ENCODE measurements at regions not wholly inside any gene's neighbourhood (a gene's known extent, or its start where the extent isn't known, plus 50 kb on each side); places are given as distances from the start of the nearest gene placed in this dataset.

DNA sequence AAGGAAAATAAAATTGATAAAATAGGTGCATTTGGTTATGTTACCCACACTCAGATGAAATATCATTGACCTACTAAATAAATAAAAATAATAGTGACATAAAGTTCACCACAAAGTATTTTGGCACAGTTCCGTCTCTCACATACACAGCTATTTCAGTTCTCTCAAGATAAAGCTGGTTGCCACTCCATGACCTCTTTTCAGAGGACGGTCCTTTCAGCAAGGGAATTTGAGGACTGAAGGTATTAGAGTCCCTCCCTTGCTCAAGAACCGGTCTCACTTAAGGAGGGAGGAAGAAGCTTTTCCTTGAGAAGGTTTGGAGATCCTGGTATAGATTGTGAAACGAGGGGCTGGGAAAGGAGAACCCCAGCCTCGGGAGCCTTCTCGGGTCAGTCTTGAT lies 285.5 kb upstream of the CFAP20DC start:
- TF ChIP-seq, protein P1, sequence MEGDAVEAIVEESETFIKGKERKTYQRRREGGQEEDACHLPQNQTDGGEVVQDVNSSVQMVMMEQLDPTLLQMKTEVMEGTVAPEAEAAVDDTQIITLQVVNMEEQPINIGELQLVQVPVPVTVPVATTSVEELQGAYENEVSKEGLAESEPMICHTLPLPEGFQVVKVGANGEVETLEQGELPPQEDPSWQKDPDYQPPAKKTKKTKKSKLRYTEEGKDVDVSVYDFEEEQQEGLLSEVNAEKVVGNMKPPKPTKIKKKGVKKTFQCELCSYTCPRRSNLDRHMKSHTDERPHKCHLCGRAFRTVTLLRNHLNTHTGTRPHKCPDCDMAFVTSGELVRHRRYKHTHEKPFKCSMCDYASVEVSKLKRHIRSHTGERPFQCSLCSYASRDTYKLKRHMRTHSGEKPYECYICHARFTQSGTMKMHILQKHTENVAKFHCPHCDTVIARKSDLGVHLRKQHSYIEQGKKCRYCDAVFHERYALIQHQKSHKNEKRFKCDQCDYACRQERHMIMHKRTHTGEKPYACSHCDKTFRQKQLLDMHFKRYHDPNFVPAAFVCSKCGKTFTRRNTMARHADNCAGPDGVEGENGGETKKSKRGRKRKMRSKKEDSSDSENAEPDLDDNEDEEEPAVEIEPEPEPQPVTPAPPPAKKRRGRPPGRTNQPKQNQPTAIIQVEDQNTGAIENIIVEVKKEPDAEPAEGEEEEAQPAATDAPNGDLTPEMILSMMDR (IDR thresholded peaks at IDR 0.05; ENCODE audit: low read length): no peak
- TF ChIP-seq EZH2 (optimal IDR thresholded peaks at IDR 0.05; ENCODE audit: low read depth, low read length): no peak
- no peak for TF ChIP-seq EZH2phosphoT487 (IDR thresholded peaks at IDR 0.05; ENCODE audit: low read length)

Measured in MM.1S (cell line).